Epithelial cell of esophagus (primary cell): ENCODE measurements at regions not wholly inside any gene's neighbourhood (a gene's known extent, or its start where the extent isn't known, plus 50 kb on each side); places are given as distances from the start of the nearest gene placed in this dataset.

Experiments
- DNase-seq: peaks from one replicate; pipeline ENCODE4 v3.0.0; 2010; ENCODE audit warnings: low read depth
- H3K4me3 ChIP-seq: 2 replicates; pipeline ENCODE4 v1.5.1; 2011; ENCODE audit warnings: mild to moderate bottlenecking, low read length, control low read depth
- CTCF ChIP-seq: IDR thresholded peaks from 2 replicates; pipeline ENCODE4 v1.5.1; 2011; ENCODE audit warnings: low read depth, mild to moderate bottlenecking, low read length, control low read depth, inconsistent platforms; ENCODE audit not compliant: insufficient read depth; ENCODE audit errors: missing control alignments

DNA sequence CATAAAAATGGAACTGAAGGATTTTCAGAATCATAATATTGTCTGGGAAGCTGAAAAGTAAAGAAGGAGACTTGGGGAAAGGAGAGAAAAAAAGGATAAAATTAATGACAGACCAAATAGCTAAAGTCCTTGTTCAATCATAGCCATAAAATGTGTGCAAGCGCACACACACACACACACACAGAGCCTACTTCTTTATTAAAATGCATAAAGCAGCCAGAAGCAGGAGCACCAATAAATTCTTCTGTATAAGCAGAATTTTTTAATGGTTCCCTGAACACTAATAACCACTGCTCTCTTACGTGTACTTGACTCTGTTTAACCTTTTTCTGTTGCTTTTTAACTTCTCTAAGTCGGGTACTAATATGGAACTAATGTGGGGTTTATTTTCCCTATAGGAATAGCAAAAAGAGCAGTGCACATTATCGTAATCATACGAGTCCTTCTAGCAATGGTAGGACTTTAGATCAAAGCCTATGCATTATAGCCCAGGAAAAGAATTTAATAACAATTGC, 131.0 kb upstream of the PSMD7 start:
- H3K4me3 ChIP-seq: no peak overlapping the region
- no peak for TF ChIP-seq CTCF
- DNase-seq: no peak

DNA sequence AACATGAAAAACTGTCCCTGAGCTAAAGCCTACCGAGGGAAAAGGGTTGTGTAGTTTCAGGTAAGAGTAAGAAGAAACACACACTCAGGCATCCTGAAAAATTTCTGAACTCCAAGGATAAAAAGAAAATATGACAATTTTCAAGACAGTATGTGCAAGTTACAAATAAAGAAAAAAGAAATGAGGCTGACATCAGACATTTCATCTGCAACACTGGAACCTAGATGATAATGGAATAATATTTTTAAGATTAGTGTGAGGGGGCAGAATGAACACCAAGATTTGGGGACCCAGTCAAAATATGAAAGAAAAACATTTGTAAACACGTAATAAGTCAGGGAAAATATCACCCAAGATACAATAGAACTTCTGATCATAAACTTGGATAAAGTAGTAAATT, 135.9 kb upstream of the PSMD7 start:
- DNase-seq: no peak
- no peak for TF ChIP-seq CTCF
- H3K4me3 ChIP-seq: no peak overlapping the region

GRCh38 chr16:74153773-74154172, 142.8 kb upstream of the PSMD7 start:
- DNase-seq: no peak
- no peak for TF ChIP-seq CTCF
- no peak overlapping the region for H3K4me3 ChIP-seq

DNA sequence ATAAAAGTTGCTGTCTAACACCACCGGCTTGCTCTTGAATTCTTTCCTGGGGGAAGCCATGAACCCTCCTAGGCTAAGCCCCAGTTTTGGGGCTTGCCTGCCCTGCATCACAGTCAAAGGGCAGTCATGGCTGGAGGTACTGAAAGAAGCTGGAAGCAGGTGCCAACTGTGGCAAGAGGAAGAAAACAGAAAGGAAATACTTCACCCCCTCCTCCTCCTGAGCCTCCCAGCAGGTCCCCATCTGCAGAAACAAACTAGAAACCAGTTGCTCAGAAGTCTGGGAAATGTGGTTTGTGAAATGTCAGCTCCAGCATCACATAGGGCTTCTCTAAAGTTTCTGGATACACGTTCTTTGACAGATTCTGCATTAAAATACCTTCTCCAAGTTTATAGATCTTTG, 150.0 kb upstream of the PSMD7 start:
- no peak for TF ChIP-seq CTCF
- DNase-seq: no peak
- H3K4me3 ChIP-seq: no peak overlapping the region

GRCh38 chr16:74143171-74143570, 153.4 kb upstream of the PSMD7 start:
- H3K4me3 ChIP-seq: no peak overlapping the region
- no peak for TF ChIP-seq CTCF
- no peak for DNase-seq

DNA sequence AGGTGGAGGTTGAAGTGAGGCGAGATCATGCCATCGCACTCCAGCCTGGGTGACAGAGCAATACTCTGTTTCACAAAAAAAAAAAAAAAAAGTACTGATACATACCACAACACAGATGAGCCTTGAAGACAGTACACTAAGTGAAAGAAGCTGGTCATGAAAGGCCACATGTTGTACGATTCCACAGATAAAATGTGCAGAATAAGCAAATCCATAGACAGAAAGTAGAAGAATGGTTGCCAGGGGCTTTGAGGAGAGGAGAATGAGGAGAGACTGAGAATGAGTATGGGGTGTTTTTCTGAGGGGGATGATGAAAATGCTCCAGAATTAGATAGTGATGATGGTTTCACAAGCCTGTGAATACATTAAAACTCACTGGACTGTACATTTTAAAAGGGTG, 155.6 kb upstream of the PSMD7 start:
- DNase-seq: no peak
- no peak overlapping the region for H3K4me3 ChIP-seq
- TF ChIP-seq CTCF: no peak

DNA sequence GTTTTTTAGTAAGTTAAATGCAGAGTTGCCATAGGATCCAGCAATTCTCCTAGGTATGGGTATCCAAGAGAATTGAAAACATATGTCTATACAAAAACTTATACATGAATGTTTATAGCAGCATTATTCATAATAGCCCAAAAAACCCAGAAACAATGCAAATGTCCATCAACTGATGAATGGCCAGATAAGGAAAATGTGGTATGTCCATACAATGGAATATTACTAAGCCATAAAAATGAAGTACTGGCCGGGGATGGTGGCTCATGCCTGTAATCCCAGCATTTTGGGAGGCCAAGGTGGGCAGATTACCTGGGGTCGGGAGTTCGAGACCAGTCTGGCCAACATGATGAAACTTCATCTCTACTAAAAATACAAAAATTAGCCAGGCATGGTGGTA, 156.1 kb upstream of the PSMD7 start:
- H3K4me3 ChIP-seq: no peak overlapping the region
- no peak for TF ChIP-seq CTCF
- DNase-seq: no peak
